HG03039 (cell line): ENCODE measurements at regions not wholly inside any gene's neighbourhood (a gene's known extent, or its start where the extent isn't known, plus 50 kb on each side); places are given as distances from the start of the nearest gene placed in this dataset.
"Not testable (repeated sequence)": the region's sequence is repeated elsewhere in the genome, so short reads cannot be mapped to it uniquely, and the experiment has no call there.

Experiments
- ATAC-seq: cut with Tn5 transposase; IDR thresholded peaks from one replicate; pipeline ENCODE4 v1.9.1; 2021; ENCODE audit warnings: mild to moderate bottlenecking, moderate library complexity; ENCODE audit not compliant: unreplicated experiment

DNA sequence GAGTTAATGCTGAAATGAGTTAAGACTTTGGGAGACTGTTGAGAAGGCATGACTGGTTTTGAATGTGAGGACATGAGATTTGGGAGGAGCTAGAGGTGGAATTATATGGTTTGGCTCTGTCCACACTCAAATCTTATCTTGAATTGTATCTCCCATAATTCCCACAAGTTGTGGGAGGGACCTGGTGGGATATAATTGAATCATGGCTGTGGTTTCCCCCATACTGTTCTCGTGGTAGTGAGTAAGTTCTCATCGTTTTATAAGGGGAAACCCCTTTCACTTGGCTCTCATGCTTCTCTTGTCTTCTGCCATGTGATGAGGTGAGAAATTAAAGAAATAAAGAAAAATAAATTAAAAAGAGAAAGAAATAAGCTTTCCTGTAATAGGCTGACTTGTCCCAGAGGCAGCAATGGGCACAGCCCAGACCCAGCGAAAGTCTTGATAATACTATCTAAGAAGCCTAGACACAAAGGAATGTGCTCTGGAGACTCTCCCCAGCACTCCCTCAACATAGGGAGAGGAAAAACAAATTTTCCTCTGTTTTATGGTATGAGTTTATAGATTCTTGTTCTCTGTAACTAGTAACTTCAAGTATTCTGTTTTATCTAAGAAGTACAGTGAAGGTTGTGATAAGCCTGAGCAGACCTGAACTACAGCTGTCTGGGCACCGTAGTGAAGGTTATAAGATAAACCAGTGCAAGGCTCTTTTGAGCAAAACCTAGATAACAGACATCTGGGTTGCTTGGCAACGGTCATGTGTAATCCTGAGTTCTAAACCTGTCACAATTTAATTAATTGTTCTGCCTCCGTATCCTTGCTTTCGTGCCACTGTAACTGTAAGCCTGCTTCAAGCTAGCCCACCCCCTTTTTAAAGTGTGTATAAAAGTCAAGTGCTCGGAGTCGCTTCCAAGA, 88.9 kb upstream of the ECI2 start:
- ATAC-seq = no peak

- ATAC-seq = no peak
Measured at GRCh38 chr6:4220558-4220957, 85.2 kb upstream of the ECI2 start.

DNA sequence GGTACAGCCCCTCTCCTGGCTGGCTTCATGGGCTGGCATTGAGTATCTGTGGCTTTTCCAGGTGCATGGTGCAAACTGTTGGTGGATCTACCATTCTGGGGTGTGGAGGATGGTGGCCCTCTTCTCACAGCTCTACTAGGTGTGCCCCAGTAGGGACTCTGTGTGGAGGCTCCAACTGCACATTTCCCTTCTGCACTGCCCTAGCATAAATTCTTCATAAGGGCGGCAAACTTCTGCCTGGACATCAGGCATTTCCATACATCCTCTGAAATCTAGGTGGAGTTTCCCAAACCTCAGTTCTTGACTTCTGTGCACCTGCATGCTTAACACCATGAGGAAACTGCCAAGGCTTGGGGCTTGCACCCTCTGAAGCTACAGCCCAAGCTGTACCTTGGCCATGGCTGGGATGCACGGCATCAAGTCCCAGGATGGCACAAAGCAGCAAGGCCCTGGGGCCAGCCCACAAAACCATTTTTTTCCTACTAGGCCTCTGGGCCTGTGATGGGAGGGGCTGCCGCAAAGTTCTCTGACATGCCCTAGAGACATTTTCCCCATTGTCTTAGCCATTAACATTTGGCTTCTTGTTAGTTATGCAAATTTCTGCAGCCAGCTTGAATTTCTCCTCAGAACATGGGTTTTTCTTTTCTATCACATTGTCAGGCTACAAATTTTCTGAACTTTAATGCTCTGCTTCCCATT, 83.4 kb upstream of the ECI2 start:
- ATAC-seq = not testable (repeated sequence)

GRCh38 chr6:4212588-4212987, 77.2 kb upstream of the ECI2 start:
- ATAC-seq = no peak

DNA sequence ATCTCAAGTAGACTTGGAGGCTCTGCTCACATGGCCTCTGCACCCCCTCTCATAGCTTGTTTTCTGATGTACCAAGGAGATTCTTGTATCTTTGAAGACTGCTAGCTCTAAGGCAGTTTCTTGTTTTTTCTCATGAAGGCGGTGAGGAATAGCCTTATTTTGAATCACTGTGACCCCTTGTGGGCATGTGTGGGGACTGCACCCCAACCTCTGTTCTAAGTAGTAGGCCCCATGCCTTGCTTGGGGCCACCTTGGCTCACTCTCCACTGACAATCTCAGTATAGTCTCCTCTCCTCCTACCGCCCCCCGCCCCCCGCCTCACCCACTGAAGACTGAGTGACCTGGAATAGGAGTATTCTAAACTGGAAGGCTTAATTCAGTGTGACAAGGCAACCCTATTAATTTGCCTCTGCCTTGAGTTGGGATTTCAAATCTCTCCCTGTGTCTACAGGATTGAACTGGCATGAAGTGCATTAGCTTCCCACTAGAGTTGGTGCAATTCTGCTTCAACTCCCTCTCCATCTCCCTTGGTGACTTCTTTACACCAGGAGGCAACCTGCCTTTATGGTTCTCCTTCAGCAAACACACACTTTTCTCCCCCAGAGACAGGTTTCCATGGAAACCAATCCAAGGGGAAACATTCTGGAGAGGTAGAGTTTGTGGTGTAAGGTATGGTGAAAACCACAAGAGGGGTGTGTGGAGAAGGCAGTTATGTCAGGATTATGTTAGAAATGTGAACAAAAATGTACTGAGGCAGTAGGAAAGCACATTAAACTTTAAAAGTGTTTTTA, 75.4 kb upstream of the ECI2 start:
- ATAC-seq = no peak

- no peak for ATAC-seq
Measured at GRCh38 chr6:4209196-4209595, 73.8 kb upstream of the ECI2 start.

DNA sequence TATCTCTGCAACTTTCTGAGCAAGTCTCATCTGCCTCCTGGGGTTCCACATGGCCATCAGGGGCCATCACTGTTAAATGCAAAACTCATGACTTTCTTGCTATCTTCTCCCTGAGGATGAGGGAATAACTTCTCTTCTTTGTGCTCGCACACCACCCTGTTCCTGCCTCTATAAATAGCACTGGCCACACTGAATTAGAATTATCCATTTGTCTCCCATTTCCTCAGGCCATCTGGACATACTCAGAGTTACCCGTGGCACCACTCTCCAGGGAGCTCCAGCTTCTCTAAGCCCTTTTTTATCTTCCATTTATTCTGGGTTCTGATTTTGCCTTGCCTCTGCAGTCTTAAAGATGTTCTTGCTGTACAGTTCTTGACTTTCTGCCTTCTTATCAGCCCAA, 72.8 kb upstream of the ECI2 start:
- no peak for ATAC-seq

DNA sequence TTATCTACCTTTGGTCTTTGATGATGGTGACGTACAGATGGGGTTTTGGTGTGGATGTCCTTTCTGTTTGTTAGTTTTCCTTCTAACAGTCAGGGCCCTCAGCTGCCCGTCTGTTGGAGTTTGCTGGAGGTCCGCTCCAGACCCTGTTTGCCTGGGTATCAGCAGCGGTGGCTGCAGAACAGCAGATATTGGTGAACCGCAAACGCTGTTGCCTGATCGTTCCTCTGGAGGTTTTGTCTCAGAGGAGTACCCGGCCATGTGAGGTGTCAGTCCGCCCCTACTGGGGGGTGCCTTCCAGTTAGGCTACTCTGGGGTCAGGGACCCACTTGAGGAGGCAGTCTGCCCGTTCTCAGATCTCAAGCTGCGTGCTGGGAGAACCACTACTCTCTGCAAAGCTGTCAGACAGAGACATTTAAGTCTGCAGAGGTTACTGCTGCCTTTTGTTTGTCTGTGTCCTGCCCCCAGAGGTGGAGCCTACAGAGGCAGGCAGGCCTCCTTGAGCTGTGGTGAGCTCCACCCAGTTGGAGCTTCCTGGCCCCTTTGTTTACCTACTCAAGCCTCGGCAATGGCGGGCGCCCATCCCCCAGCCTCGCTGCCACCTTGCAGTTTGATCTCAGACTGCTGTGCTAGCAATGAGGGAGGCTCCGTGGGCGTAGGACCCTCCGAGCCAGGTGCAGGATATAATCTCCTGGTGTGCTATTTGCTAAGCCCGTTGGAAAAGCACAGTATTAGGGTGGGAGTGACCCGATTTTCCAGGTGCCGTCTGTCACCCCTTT, 68.5 kb upstream of the ECI2 start:
- not testable (repeated sequence) for ATAC-seq

DNA sequence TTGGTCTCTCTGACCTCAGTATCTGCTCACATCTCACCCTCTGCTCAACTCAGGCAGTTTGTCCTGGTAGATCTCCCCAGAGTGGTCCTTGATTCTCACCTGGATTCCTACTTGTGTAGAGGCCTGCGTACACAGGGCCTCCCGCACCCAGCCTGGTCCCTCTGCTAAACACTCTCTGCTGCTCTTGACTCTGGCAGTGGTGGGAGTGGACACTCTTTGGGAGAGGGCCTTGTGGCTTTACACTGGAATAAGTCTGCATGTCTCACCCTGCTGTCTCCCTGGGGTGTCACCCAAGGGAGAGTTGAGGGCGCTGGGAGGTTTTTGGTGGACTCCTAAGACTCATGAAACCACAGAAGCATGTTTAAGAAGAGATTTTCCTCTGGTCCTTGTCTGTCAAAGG, 57.3 kb upstream of the ECI2 start:
- no peak for ATAC-seq

- ATAC-seq = no peak
Measured at GRCh38 chr6:4192173-4192572, 56.8 kb upstream of the ECI2 start.

DNA sequence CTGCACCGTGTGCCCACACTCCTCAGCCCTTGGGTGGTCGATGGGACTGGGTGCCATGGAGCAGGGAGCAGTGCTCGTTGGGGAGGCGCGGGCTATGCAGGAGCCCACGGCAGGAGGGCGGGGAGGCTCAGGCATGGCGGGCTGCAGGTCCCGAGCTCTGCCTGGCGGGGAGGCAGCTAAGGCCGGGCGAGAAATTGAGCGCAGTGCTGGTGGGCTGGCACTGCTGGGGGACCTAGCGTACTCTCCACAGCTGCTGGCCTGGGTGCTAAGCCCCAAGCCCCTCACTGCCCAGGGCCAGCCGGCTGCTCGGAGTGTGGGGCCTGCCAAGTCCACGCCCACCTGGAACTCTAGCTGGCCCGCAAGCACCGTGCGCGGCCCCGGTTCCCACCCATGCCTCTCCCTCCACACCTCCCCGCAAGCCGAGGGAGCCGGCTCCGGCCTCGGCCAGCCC, 55.9 kb upstream of the ECI2 start:
- ATAC-seq = no peak

GRCh38 chr6:4189249-4189648, 53.9 kb upstream of the ECI2 start:
- no peak for ATAC-seq

- no peak for ATAC-seq
Measured at GRCh38 chr6:4188801-4189200, 53.4 kb upstream of the ECI2 start.

GRCh38 chr6:4187480-4187879, 52.1 kb upstream of the ECI2 start:
- ATAC-seq = no peak

DNA sequence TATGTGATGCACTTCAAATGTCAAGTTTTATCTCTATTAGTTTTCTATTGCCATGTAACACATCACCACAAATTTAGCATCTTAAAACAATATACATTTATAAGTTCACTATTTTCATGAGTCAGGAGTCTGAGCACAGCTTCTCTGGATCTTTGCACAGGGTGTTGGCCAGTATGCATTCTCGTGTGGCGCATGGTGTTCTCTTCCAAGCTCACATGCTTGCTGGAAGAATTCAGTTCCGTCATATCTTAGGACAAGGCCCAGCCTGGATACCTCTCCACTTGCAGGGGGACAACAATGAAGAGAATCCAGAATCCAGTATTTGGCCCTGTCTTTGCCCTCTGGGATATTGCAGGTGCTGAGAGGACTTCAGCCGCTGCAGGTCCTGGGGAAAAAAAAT, 51.0 kb upstream of the ECI2 start:
- ATAC-seq = no peak

GRCh38 chr6:4185846-4186245, 50.5 kb upstream of the ECI2 start:
- no peak for ATAC-seq

DNA sequence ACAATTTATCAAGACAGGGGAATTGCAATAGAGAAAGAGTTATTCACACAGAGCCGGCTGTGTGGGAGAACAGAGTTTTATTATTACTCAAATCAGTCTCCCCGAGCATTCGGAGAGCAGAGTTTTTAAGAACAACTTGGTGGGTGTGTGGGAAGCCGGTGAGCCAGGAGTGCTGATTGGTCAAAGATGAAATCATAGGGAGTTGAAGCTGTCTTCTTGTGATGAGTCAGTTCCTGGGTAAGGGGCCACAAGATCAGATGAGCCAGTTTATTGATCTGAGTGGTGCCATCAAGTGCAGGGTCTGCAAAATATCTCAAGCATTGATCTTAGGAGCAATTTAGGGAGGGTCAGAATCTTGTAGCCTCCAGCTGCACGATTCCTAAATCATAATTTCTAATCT, 50.0 kb upstream of the ECI2 start:
- ATAC-seq = no peak
